OCI-LY1 (cell line): ENCODE measurements at regions not wholly inside any gene's neighbourhood (a gene's known extent, or its start where the extent isn't known, plus 50 kb on each side); places are given as distances from the start of the nearest gene placed in this dataset.
A peak's percentile ranks its signal among the peaks of the same experiment; 100 is the strongest.

Experiments
- H2AFZ ChIP-seq: fragments of 200-600 bp; sonication (generic), shearing (Covaris generic); 2 replicates; pipeline ENCODE4 v1.6.0; 2014; ENCODE audit warnings: antibody characterized with exemption, mild to moderate bottlenecking, low read length
- H3F3A ChIP-seq: fragments of 200-600 bp; sonication (generic), shearing (Covaris generic); 2 replicates; pipeline ENCODE4 v1.6.0; 2014; ENCODE audit warnings: mild to moderate bottlenecking, antibody characterized with exemption, low read length, moderate library complexity; ENCODE audit not compliant: insufficient read depth
- H3K27ac ChIP-seq: fragments of 200-600 bp; sonication (generic); 2 replicates; pipeline ENCODE4 v1.5.1; 2014; ENCODE audit warnings: low read length, mixed run types, mild to moderate bottlenecking, low read depth; ENCODE audit not compliant: poor library complexity, severe bottlenecking
- H3K27me3 ChIP-seq: fragments of 200-600 bp; sonication (generic); 2 replicates; pipeline ENCODE4 v1.6.0; 2014; ENCODE audit warnings: antibody characterized with exemption, mild to moderate bottlenecking, low read length, moderate library complexity; ENCODE audit not compliant: insufficient read depth
- H3K36me3 ChIP-seq: fragments of 200-600 bp; sonication (generic); 2 replicates; pipeline ENCODE4 v1.6.1; 2014; ENCODE audit warnings: mild to moderate bottlenecking, antibody characterized with exemption, low read length, moderate library complexity, mixed read lengths; ENCODE audit not compliant: insufficient read depth
- H3K4me1 ChIP-seq: fragments of 200-600 bp; sonication (generic); 2 replicates; pipeline ENCODE4 v1.5.1; 2014; ENCODE audit warnings: mild to moderate bottlenecking, low read length, moderate library complexity; ENCODE audit not compliant: insufficient read depth, severe bottlenecking
- H3K4me2 ChIP-seq: fragments of 200-600 bp; sonication (generic), shearing (Covaris generic); 2 replicates; pipeline ENCODE4 v1.6.1; 2014; ENCODE audit warnings: low read length
- H3K4me3 ChIP-seq: fragments of 200-600 bp; sonication (generic); 2 replicates; pipeline ENCODE4 v1.5.1; 2014; ENCODE audit warnings: low read length, low read depth, mild to moderate bottlenecking, mixed read lengths; ENCODE audit not compliant: poor library complexity, severe bottlenecking
- H3K79me2 ChIP-seq: fragments of 200-600 bp; shearing (Covaris generic); 2 replicates; pipeline ENCODE4 v1.6.1; 2016; ENCODE audit warnings: mixed run types, low read length, mixed read lengths; ENCODE audit not compliant: insufficient read depth
- H3K9ac ChIP-seq: fragments of 200-600 bp; sonication (generic), shearing (Covaris generic); 2 replicates; pipeline ENCODE4 v1.6.1; 2014; ENCODE audit warnings: mild to moderate bottlenecking, low read length, mixed read lengths
- H3K9me2 ChIP-seq: fragments of 200-600 bp; sonication (generic), shearing (Covaris generic); 2 replicates; pipeline ENCODE4 v1.6.1; 2014; ENCODE audit warnings: low read depth, mild to moderate bottlenecking, low read length, mixed read lengths
- H3K9me3 ChIP-seq: fragments of 200-600 bp; shearing (Covaris generic); 2 replicates; pipeline ENCODE4 v1.6.1; 2014; ENCODE audit warnings: low read length, mixed read lengths
- H4K20me1 ChIP-seq: fragments of 200-600 bp; sonication (generic), shearing (Covaris generic); 2 replicates; pipeline ENCODE4 v1.6.0; 2016; ENCODE audit warnings: mild to moderate bottlenecking, low read length; ENCODE audit not compliant: insufficient read depth
- EZH2 ChIP-seq: fragments of 200-600 bp; sonication (generic), shearing (Covaris generic); IDR thresholded peaks from 2 replicates; pipeline ENCODE4 v1.8.0; 2017; ENCODE audit warnings: borderline replicate concordance, mixed run types, mild to moderate bottlenecking, antibody characterized with exemption, low read length, moderate library complexity, mixed read lengths
- TF ChIP-seq, protein P1 (sequence below): fragments of 200-600 bp; sonication (generic), shearing (Covaris generic); IDR thresholded peaks from 2 replicates; pipeline ENCODE4 v1.5.1; 2017; ENCODE audit warnings: mild to moderate bottlenecking, antibody characterized with exemption, low read length, moderate library complexity, mixed read lengths

DNA sequence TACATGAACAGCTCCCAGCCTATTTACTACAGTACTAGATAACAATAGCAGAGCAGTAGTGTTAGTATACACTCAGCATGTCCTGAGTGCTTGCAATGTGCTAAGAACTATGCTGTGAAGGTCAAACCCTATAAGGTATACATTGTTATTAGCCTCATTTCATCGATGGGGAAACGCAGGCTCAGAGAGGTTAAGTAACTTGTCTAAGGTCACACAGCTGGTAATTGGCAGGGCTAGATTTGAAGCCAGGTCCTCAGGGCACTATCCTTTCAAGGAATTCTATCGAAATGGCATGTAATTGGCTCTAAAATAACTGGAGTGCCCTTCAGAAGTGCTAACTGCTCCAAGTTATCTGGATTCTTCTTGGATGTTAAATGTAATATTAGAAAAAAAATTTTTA is 295.6 kb downstream of the ZNF536 start:
- TF ChIP-seq, protein P1, sequence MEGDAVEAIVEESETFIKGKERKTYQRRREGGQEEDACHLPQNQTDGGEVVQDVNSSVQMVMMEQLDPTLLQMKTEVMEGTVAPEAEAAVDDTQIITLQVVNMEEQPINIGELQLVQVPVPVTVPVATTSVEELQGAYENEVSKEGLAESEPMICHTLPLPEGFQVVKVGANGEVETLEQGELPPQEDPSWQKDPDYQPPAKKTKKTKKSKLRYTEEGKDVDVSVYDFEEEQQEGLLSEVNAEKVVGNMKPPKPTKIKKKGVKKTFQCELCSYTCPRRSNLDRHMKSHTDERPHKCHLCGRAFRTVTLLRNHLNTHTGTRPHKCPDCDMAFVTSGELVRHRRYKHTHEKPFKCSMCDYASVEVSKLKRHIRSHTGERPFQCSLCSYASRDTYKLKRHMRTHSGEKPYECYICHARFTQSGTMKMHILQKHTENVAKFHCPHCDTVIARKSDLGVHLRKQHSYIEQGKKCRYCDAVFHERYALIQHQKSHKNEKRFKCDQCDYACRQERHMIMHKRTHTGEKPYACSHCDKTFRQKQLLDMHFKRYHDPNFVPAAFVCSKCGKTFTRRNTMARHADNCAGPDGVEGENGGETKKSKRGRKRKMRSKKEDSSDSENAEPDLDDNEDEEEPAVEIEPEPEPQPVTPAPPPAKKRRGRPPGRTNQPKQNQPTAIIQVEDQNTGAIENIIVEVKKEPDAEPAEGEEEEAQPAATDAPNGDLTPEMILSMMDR, result no peak
- TF ChIP-seq EZH2, result no peak
- Histone ChIP-seq H3K4me2 (no peak overlapping the region), H4K20me1 (no peaks in the 10 kb centered on the region), H3K4me1 (no peaks in the 10 kb centered on the region), H3K36me3 (no peaks in the 10 kb centered on the region), H3K9ac (no peak overlapping the region), H3K79me2 (no peaks in the 10 kb centered on the region), H2AFZ (no peak overlapping the region), H3K27ac (no peak overlapping the region), H3K4me3 (no peak overlapping the region), H3K27me3 (no peaks in the 10 kb centered on the region), H3K9me2 (no peaks in the 10 kb centered on the region), H3K9me3 (no peaks in the 10 kb centered on the region), H3F3A (no peaks in the 10 kb centered on the region)

DNA sequence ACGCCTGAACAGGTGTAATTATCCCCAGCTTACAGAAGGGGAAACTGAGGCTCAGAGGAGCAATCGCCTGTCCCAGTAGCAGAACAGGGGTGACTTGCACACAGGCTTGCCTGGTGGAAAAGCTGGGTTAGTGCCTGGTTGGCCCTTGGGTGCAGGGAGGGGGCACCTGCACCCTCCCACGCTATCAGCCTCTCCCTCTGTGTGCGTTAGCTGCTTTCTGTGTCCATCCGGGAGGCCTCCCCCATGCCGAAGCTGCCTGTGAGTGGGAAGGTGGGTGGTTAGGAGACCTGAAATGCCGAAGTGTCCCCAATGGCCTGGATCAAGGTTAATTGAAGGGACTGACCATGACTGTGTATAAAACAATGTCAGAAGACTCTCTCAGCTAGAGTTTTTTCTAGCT is 295.0 kb downstream of the ZNF536 start:
- no peaks in the 10 kb centered on the region for H3K9me3 ChIP-seq
- H3K27me3 ChIP-seq, result no peaks in the 10 kb centered on the region
- no peaks in the 10 kb centered on the region for H3F3A ChIP-seq
- no peaks in the 10 kb centered on the region for H3K9me2 ChIP-seq
- no peak for TF ChIP-seq EZH2
- TF ChIP-seq, protein P1, result no peak
- no peak overlapping the region for H3K27ac ChIP-seq
- no peak overlapping the region for H2AFZ ChIP-seq
- H4K20me1 ChIP-seq, result no peaks in the 10 kb centered on the region
- H3K4me1 ChIP-seq, result no peaks in the 10 kb centered on the region
- H3K4me3 ChIP-seq, result no peak overlapping the region
- no peaks in the 10 kb centered on the region for H3K79me2 ChIP-seq
- no peak overlapping the region for H3K4me2 ChIP-seq
- H3K9ac ChIP-seq, result no peak overlapping the region
- no peaks in the 10 kb centered on the region for H3K36me3 ChIP-seq

DNA sequence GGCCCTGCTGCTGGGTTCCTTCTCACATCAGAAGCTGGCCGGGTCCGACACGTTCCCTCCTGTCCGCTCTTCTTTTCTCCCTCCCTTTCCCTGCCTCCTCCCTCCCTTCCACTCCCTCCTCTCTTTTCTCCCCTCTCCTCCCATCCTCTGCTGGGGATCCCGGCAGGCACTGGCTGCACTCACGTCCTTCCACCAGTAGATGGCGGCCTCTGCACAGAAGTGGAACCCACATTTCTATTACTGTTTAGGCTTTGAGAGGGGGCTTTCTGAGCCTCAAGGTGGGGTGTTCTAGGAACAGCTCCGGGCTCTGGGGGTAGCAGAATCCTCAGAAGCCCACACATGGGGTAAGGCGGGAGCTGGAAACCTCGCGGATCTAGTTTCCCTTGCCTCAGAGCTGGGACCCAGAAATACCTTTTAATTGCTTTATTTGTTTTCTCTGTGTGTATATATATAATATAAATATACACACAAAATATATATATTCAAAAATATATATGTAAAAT is 294.2 kb downstream of the ZNF536 start:
- Histone ChIP-seq H3K9me3 (no peaks in the 10 kb centered on the region), H3K79me2 (no peaks in the 10 kb centered on the region)

More for the DNA sequence above, 294.2 kb downstream of the ZNF536 start:
- Histone ChIP-seq H3K27ac (no peak overlapping the region), H3K4me2 (no peak overlapping the region), H4K20me1 (no peaks in the 10 kb centered on the region), H3K9ac (no peak overlapping the region), H3K4me3 (no peak overlapping the region), H3K9me2 (no peaks in the 10 kb centered on the region), H3F3A (no peaks in the 10 kb centered on the region), H2AFZ (no peak overlapping the region), H3K36me3 (no peaks in the 10 kb centered on the region), H3K27me3 (no peaks in the 10 kb centered on the region), H3K4me1 (no peaks in the 10 kb centered on the region)
- TF ChIP-seq, protein P1, result peak; percentile 89
- no peak for TF ChIP-seq EZH2
